ENCODE measurements at regions not wholly inside any gene's neighbourhood (a gene's known extent, or its start where the extent isn't known, plus 50 kb on each side); places are given as distances from the start of the nearest gene placed in this dataset.

GRCh38 chr4:91973479-91974153 is 330.1 kb upstream of the GRID2 start:
- no peak overlapping the region for H2AFZ ChIP-seq
- no peaks in the 10 kb centered on the region for H3K27me3 ChIP-seq (ENCODE audit: insufficient read depth, low read depth)
- BruUV-seq (replicated peaks), result no TSS peak
- CTCF ChIA-PET, result no interaction called here
- H3K4me1 ChIP-seq (replicated peaks; ENCODE audit: insufficient read depth), result no peaks in the 10 kb centered on the region
- H3K4me3 ChIP-seq, result no peak overlapping the region
- intact Hi-C loops (cut with micrococcal nuclease; ENCODE audit: unreplicated experiment), result no loop called here
- no peaks in the 10 kb centered on the region for H3K79me2 ChIP-seq (ENCODE audit: low read depth)
- TF ChIP-seq CTCF (conservative IDR thresholded peaks at IDR 0.05), result no peak
- TF ChIP-seq EZH2 (IDR thresholded peaks at IDR 0.05; ENCODE audit: low read depth), result no peak
- no peaks in the 10 kb centered on the region for H3F3A ChIP-seq (ENCODE audit: insufficient read depth, low read depth)
- H3K27ac ChIP-seq, result no peak overlapping the region
- DNase-seq, result no peak
- no peaks in the 10 kb centered on the region for H3K9me2 ChIP-seq (ENCODE audit: insufficient read depth)
- no peaks in the 10 kb centered on the region for H3K36me3 ChIP-seq (ENCODE audit: low read depth)
- H3K4me2 ChIP-seq, result no peak overlapping the region
- no peaks in the 10 kb centered on the region for H3K9me3 ChIP-seq (ENCODE audit: insufficient read depth, low read depth)
- POLR2A ChIA-PET (ENCODE audit: unreplicated experiment), result no interaction called here
- no peaks in the 10 kb centered on the region for H4K20me1 ChIP-seq (ENCODE audit: insufficient read depth)

GRCh38 chr4:91984466-91984865 is 319.3 kb upstream of the GRID2 start:
- intact Hi-C loops (cut with micrococcal nuclease; ENCODE audit: unreplicated experiment), result no loop called here
- H3K36me3 ChIP-seq (ENCODE audit: low read depth), result no peaks in the 10 kb centered on the region
- no peak for DNase-seq
- H3K4me3 ChIP-seq, result no peak overlapping the region
- no peaks in the 10 kb centered on the region for H4K20me1 ChIP-seq (ENCODE audit: insufficient read depth)
- no TSS peak for BruUV-seq (replicated peaks)
- no peaks in the 10 kb centered on the region for H3K79me2 ChIP-seq (ENCODE audit: low read depth)
- TF ChIP-seq EZH2 (IDR thresholded peaks at IDR 0.05; ENCODE audit: low read depth), result no peak
- no peak for TF ChIP-seq CTCF (conservative IDR thresholded peaks at IDR 0.05)
- no peaks in the 10 kb centered on the region for H3K27me3 ChIP-seq (ENCODE audit: insufficient read depth, low read depth)
- ChIA-PET POLR2A (ENCODE audit: unreplicated experiment) (no interaction called here), CTCF (no interaction called here)
- H3K4me1 ChIP-seq (replicated peaks; ENCODE audit: insufficient read depth), result no peaks in the 10 kb centered on the region
- no peak overlapping the region for H3K27ac ChIP-seq
- H3K9me3 ChIP-seq (ENCODE audit: insufficient read depth, low read depth), result no peaks in the 10 kb centered on the region
- H3K9me2 ChIP-seq (ENCODE audit: insufficient read depth), result no peaks in the 10 kb centered on the region
- H3F3A ChIP-seq (ENCODE audit: insufficient read depth, low read depth), result no peaks in the 10 kb centered on the region
- H3K4me2 ChIP-seq, result no peak overlapping the region
- H2AFZ ChIP-seq, result no peak overlapping the region

- Histone ChIP-seq H3K4me3 (no peak overlapping the region), H3K4me2 (no peak overlapping the region), H3K27ac (no peak overlapping the region), H3F3A (ENCODE audit: insufficient read depth, low read depth) (no peaks in the 10 kb centered on the region), H3K27me3 (ENCODE audit: insufficient read depth, low read depth) (no peaks in the 10 kb centered on the region), H2AFZ (no peak overlapping the region), H3K4me1 (replicated peaks; ENCODE audit: insufficient read depth) (no peaks in the 10 kb centered on the region), H4K20me1 (ENCODE audit: insufficient read depth) (no peaks in the 10 kb centered on the region), H3K36me3 (ENCODE audit: low read depth) (no peaks in the 10 kb centered on the region), H3K9me2 (ENCODE audit: insufficient read depth) (no peaks in the 10 kb centered on the region), H3K9me3 (ENCODE audit: insufficient read depth, low read depth) (no peaks in the 10 kb centered on the region), H3K79me2 (ENCODE audit: low read depth) (no peaks in the 10 kb centered on the region)
- ChIA-PET POLR2A (ENCODE audit: unreplicated experiment) (no interaction called here), CTCF (no interaction called here)
- DNase-seq, result no peak
- TF ChIP-seq EZH2 (IDR thresholded peaks at IDR 0.05; ENCODE audit: low read depth) (no peak), CTCF (conservative IDR thresholded peaks at IDR 0.05) (no peak)
- intact Hi-C loops (cut with micrococcal nuclease; ENCODE audit: unreplicated experiment), result no loop called here
- BruUV-seq (replicated peaks), result no TSS peak
These were observed 313.9 kb upstream of the GRID2 start for GRCh38 chr4:91989914-91990313.

All from PC-9 (cell line).